ENCODE measurements at regions not wholly inside any gene's neighbourhood (a gene's known extent, or its start where the extent isn't known, plus 50 kb on each side); places are given as distances from the start of the nearest gene placed in this dataset.
"Not testable (repeated sequence)": the region's sequence is repeated elsewhere in the genome, so short reads cannot be mapped to it uniquely, and the experiment has no call there.

DNA sequence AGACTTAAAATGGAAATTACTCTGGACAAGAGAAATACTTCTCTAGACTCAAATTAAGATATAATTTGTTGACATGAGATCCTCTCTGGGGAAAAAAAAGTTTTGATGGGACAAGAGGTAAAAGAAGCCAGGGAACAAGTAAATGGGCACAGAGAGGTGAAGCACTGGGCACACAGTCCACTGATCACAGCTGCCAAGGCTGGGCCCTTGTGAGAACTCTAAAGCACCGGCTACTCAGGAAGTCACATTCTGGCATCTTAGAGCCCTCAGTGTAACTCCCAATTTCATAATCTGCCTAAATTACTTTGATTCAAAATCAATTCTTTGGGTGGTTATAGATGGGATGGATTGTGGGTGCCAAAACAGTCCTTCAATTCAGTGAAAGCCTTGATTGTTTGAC is 123.2 kb upstream of the CACNA2D1 start:
- peak; percentile 15 for DNase-seq (ENCODE audit: low read depth)

DNA sequence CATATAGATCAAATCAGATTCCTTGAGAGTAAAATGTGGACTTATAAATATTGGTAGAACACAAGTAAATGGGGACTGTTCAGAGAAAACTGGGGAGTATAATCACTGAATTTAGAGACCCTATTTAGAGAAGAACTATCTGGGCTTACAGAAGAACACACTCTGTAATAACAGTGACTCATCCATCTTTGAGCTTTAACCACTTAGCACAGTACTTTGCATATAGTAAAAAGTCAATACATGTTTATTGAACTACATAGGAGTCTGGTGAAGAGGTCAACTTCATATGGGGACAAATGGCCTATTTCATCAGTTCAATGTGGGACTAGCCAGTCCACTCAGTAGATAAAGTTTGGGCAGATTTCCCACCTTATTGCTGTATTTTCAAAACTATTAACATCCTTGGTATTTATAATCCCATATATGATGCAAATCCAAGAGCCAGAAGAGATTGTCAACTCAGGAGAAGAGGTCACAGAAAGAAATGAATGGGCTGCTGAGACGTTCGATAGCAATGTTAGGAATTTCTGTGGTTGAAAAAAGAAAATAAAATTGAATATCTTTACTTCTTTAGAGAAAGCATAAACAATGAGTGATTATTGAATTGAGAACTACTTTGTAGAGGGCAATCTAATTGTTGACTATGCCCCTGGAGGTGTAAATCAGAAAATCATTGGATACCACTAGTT is 119.3 kb upstream of the CACNA2D1 start:
- peak; percentile 82 for DNase-seq (ENCODE audit: low read depth)

GRCh38 chr7:82559193-82559805 is 115.7 kb upstream of the CACNA2D1 start:
- DNase-seq (ENCODE audit: low read depth): peak; percentile 86

GRCh38 chr7:82549616-82550285 is 106.2 kb upstream of the CACNA2D1 start:
- no peak for DNase-seq (ENCODE audit: low read depth)

DNA sequence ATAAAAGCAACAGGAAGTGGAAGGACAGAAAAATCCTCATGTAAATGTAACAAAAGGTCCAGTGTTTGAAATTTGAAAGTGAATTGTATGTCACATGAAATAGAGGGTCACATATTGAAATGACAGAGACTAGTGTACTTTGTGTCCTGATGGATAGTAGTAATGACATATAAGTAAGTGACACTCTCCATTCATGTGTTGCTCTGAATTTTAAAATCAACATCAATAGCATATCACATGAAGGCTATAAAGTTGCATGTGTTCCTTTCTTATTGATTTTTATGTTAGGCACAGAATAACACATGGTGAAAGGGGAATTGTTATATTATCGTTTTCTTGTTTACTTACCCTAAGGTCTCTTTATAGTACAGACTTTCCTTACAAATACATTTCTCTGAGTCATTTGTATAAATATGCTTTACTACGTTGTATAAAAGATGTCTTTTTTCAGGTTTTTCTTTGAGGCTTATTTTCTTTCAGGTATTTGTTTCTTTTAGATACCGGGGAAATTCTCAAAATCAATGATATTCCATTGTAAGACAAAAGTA is 104.6 kb upstream of the CACNA2D1 start:
- DNase-seq (ENCODE audit: low read depth): no peak

DNA sequence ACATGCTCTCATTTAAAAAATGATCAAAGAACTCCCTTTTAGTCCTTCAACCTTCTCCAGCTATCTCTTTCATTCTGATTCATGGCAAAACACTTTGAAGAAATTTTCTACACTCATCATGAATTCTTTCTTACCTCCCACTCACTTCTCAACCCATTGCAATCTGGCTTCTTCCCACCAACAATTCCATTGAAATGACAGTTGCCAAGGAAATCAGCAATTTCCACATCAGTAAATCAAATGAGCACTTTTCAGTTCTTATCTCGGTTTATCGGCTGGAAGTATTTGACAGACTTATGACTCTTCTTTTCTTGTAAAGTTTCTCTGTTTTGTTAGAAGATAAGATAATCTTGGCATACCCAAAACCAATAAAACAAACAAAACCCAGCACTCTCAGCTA is 99.1 kb upstream of the CACNA2D1 start:
- peak; percentile 43 for DNase-seq (ENCODE audit: low read depth)

DNA sequence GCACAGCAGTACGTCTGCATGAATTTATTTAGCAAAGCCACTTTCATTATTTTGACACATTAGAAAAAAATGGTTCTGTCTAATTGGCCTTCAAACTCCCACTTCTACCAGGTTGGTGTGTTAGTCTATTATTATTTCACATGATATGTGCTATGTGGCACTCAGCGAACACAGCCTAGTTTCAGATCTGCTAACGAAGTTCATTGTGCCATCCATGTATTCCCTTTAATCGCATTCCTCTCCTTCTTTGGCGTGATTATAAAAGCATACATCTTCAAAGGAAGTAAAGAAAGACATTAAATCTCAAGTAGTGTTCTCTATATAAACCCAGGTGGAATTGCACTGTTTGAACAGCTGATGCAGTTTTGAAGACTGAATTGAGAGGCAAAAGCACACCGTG is 96.4 kb upstream of the CACNA2D1 start:
- no peak for DNase-seq (ENCODE audit: low read depth)

DNA sequence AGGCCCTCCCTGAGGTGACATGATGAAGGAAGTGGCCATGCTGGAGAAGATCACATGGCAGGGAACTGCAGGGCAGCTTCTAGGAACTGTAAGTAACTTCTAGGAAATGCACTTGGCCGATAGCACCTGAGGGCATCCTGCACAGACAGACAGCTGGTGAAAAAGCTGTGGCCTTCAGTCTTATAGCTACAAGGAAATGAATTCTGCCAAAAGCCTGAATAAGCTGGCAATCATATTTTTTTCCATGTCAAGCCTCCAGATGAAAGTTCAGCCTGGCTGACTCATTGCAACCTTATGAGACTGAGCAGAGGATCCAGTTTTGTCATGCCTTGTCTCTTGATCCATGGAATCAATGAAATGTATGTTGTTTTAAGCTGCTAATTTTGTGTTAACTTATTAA is 91.1 kb upstream of the CACNA2D1 start:
- peak; percentile 43 for DNase-seq (ENCODE audit: low read depth)

- no peak for DNase-seq (ENCODE audit: low read depth)
These were observed 86.8 kb upstream of the CACNA2D1 start for GRCh38 chr7:82530361-82530760.

- peak; percentile 31 for DNase-seq (ENCODE audit: low read depth)
These were observed 85.2 kb upstream of the CACNA2D1 start for GRCh38 chr7:82528577-82529310.

GRCh38 chr7:82527851-82528250 is 84.3 kb upstream of the CACNA2D1 start:
- peak; percentile 49 for DNase-seq (ENCODE audit: low read depth)

DNA sequence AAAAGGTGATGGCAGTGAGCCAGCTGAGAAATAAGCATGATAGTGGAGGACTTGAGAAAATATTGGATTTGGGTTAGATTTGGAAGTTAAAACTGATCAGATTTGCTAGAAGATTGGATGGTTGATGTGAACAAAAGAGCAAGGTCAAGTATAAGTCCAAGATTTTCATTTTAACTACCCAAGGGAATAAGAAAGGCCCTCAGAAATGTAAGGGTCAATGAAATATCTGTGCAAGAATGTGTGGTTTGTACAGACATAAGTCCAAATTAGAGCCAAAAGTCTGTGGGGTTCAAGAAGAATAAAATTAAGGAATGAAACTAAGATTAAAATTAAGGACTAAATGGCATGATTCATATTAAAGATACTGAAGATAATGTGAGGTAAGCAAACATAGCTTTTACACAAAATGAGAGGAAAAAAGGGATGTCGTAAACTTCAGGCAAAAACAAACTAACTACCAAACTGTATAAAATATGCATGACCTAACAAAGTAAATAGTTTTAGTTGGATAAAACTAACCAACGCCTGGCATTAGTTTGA is 78.4 kb upstream of the CACNA2D1 start:
- DNase-seq (ENCODE audit: low read depth): no peak

DNA sequence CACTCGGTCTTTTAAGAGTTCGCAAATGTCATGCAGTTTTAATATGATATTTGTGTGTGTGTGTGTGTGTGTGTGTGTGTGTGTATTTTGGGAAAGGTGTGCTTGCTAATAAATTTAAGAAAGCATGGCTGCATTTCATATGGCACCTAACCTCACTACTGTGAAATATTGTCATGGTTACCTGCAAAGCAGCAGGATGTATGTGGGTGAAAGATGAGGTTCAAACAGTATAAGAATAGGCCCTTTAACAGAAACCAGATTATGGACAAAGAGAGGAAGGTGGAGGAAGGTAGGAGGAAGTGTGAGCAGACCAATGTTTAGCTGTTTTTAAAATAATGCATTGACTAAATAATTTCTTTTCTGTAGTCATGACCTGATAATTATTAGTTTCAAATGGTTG is 73.5 kb upstream of the CACNA2D1 start:
- no peak for DNase-seq (ENCODE audit: low read depth)

GRCh38 chr7:82511542-82511941 is 68.0 kb upstream of the CACNA2D1 start:
- no peak for DNase-seq (ENCODE audit: low read depth)

- no peak for DNase-seq (ENCODE audit: low read depth)
These were observed 64.5 kb upstream of the CACNA2D1 start for GRCh38 chr7:82507976-82508677.

GRCh38 chr7:82507365-82507975 is 63.9 kb upstream of the CACNA2D1 start:
- no peak for DNase-seq (ENCODE audit: low read depth)

GRCh38 chr7:82506702-82507101 is 63.1 kb upstream of the CACNA2D1 start:
- peak; percentile 55 for DNase-seq (ENCODE audit: low read depth)

DNA sequence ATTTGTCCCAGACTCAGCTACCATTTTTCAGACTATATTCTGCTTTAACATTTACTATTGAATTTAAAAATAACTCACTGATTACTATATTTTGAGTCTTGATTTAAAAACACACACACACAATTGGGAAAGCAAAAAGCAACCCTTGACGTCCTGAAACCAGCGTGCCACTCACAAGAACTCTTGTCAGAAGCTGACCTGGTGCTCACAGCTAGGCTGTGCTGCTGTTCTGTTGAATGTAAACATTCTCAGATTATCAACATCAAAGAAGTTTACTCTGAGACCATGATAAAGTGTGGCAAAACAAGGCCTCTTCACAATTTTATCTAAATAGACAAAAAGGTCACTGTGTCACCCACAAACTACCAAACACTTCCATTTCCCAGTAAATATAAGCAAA is 62.6 kb upstream of the CACNA2D1 start:
- DNase-seq (ENCODE audit: low read depth): peak; percentile 8

DNA sequence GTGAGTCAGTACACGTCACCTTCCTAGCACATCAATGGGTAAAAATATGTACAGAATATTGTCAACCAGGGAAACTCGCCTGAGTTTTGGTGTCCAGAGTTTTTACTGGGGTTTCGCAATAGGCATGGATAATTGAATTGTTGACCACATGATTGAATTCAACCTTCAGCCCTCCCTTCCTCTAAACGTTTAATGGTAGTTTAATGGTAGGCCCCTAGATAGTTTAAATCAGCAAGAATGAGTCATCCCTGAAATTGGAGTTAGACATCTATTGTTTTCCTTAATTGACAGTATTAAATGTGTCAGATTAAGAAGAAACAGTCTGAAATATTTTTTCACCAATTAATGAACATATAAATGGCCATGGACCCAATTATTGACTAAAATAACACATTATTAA is 57.8 kb upstream of the CACNA2D1 start:
- DNase-seq (ENCODE audit: low read depth): peak; percentile 1

DNA sequence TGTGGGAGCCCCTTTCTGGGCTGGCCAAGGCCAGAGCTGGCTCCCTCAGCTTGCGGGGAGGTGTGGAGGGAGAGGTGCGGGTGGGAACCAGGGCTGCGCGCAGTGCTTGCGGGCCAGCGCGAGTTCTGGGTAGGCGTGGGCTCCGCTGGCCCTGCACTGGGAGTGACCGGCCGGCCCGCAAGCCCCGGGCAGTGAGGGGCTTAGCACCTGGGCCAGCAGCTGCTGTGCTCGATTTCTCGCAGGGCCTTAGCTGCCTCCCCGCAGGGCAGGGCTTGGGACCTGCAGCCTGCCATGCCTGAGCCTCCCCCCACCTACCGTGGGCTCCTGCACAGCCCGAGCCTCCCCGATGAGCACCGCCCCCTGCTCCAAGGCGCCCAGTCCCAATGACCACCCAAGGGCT is 56.0 kb upstream of the CACNA2D1 start:
- DNase-seq (ENCODE audit: low read depth): not testable (repeated sequence)

DNA sequence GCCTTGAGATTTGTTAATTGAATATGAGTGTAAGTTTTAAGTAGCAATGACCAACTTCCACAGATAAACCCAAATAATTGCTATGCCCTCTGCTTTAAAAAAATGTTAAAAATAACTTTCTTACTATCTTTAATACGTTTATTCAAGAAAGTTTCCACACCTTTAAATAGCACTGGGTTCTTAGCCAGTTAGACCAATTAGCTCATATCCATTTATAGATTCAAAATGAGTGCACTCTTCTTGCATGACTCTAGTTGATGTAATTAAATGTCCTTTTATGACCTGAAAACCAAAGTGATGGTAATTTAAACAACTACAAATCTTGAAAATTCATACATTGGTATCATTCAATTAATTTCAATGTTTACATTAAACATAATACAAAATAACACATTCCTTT is 50.8 kb upstream of the CACNA2D1 start:
- no peak for DNase-seq (ENCODE audit: low read depth)

Data from LHCN-M2 (cell line).